IMR-90 (cell line): ENCODE measurements at regions not wholly inside any gene's neighbourhood (a gene's known extent, or its start where the extent isn't known, plus 50 kb on each side); places are given as distances from the start of the nearest gene placed in this dataset.

Source experiments
- ATAC-seq: fragments of 200-7000 bp; cut with Tn5 transposase; 2 replicates; pipeline ENCODE4 v1.9.1; 2020; ENCODE audit warnings: low read depth, mild to moderate bottlenecking, moderate library complexity
- BruUV-seq: library from RNA; stranded (reverse); fragments of 400-500 nt; replicated peaks from 2 replicates; lab custom pipeline; 2021; lab: Mats Ljungman, UMichigan
- CTCF ChIA-PET: fragments of 300-600 bp; formaldehyde crosslinking; extraction: SDS; loops from one replicate; lab custom pipeline; 2021; ENCODE audit warnings: antibody characterized with exemption; lab: Yijun Ruan, JAX
- POLR2A ChIA-PET: fragments of 300-600 bp; sonication (Branson Sonifier 250); formaldehyde crosslinking; loops from one replicate; lab custom pipeline; 2022; ENCODE audit warnings: antibody characterized with exemption; ENCODE audit not compliant: unreplicated experiment; lab: Charles Lee
- DNase-seq: peaks from one replicate; pipeline ENCODE4 v3.0.0; 2013
- H2AFZ ChIP-seq: replicated peaks from 2 replicates; pipeline ENCODE3; 2013; ENCODE audit warnings: low read length, mild to moderate bottlenecking; ENCODE audit not compliant: poor library complexity
- H2AK5ac ChIP-seq: 2 replicates; pipeline ENCODE4 v1.6.1; 2013; ENCODE audit warnings: low read depth, low read length, inconsistent platforms
- H2AK9ac ChIP-seq: replicated peaks from 2 replicates; pipeline ENCODE3; 2013; ENCODE audit warnings: mild to moderate bottlenecking, low read depth, low read length, moderate library complexity; ENCODE audit not compliant: poor library complexity
- H2BK120ac ChIP-seq: 2 replicates; pipeline ENCODE4 v1.6.1; 2013; ENCODE audit warnings: low read depth, low read length, inconsistent platforms
- H2BK15ac ChIP-seq: 3 replicates; pipeline ENCODE4 v1.6.1; 2013; ENCODE audit warnings: low read depth, low read length, inconsistent platforms
- H2BK20ac ChIP-seq: 2 replicates; pipeline ENCODE4 v1.6.1; 2013; ENCODE audit warnings: low read depth, mild to moderate bottlenecking, inconsistent platforms, low read length, moderate library complexity
- H2BK5ac ChIP-seq: 2 replicates; pipeline ENCODE4 v1.6.1; 2013; ENCODE audit warnings: mild to moderate bottlenecking, low read depth, low read length, inconsistent platforms; ENCODE audit not compliant: poor library complexity, severe bottlenecking
- H3K14ac ChIP-seq: replicated peaks from 2 replicates; pipeline ENCODE4 v1.6.1; 2013; ENCODE audit warnings: low read depth, low read length, inconsistent platforms
- H3K18ac ChIP-seq: 2 replicates; pipeline ENCODE4 v1.6.1; 2013; ENCODE audit warnings: low read depth, low read length, control low read depth
- H3K23ac ChIP-seq: 2 replicates; pipeline ENCODE4 v1.6.1; 2013; ENCODE audit warnings: low read depth, low read length, inconsistent platforms
- H3K27ac ChIP-seq: 2 replicates; pipeline ENCODE4 v1.5.1; 2013; ENCODE audit warnings: mild to moderate bottlenecking, control low read depth, low read length; ENCODE audit not compliant: insufficient read depth
- H3K27me3 ChIP-seq: 2 replicates; pipeline ENCODE4 v1.6.1; 2013; ENCODE audit warnings: low read length; ENCODE audit not compliant: control insufficient read depth, insufficient read depth
- H3K36me3 ChIP-seq: 2 replicates; pipeline ENCODE4 v1.6.1; 2013; ENCODE audit warnings: low read length, mixed read lengths; ENCODE audit not compliant: control insufficient read depth, insufficient read depth
- H3K4ac ChIP-seq: 2 replicates; pipeline ENCODE4 v1.6.1; 2013; ENCODE audit warnings: low read depth, low read length, inconsistent platforms
- H3K4me1 ChIP-seq: 2 replicates; pipeline ENCODE4 v1.6.1; 2013; ENCODE audit warnings: low read length, mixed read lengths; ENCODE audit not compliant: control insufficient read depth, insufficient read depth
- H3K4me2 ChIP-seq: 2 replicates; pipeline ENCODE4 v1.6.1; 2013; ENCODE audit warnings: low read depth, mild to moderate bottlenecking, control low read depth, low read length, moderate library complexity
- H3K4me3 ChIP-seq: 2 replicates; pipeline ENCODE4 v1.5.1; 2013; ENCODE audit warnings: low read depth, mild to moderate bottlenecking, control low read depth, low read length, moderate library complexity; ENCODE audit not compliant: insufficient read depth
- H3K56ac ChIP-seq: 2 replicates; pipeline ENCODE4 v1.6.1; 2013; ENCODE audit warnings: low read length, inconsistent platforms; ENCODE audit not compliant: insufficient read depth; ENCODE audit errors: extremely low read depth
- H3K79me1 ChIP-seq, 2 experiments: 2 replicates each; pipeline ENCODE4 v1.6.1; 2013; ENCODE audit warnings: low read length in 2 of 2, inconsistent platforms in 1 of 2, low read depth in 1 of 2
- H3K9ac ChIP-seq: 2 replicates; pipeline ENCODE4 v1.6.1; 2013; ENCODE audit warnings: low read depth, low read length, control low read depth
- H3K9me1 ChIP-seq: 2 replicates; pipeline ENCODE4 v1.6.1; 2013; ENCODE audit warnings: low read length, inconsistent platforms; ENCODE audit not compliant: insufficient read depth
- H3K9me3 ChIP-seq: 2 replicates; pipeline ENCODE4 v1.6.1; 2013; ENCODE audit warnings: low read length; ENCODE audit not compliant: control insufficient read depth, insufficient read depth
- H4K20me1 ChIP-seq: 2 replicates; pipeline ENCODE4 v1.6.1; 2013; ENCODE audit warnings: low read length, inconsistent platforms; ENCODE audit not compliant: insufficient read depth
- H4K5ac ChIP-seq: 2 replicates; pipeline ENCODE4 v1.6.1; 2013; ENCODE audit warnings: mild to moderate bottlenecking, low read depth, low read length, control low read depth
- H4K8ac ChIP-seq, 2 experiments: 2 replicates each; pipeline ENCODE4 v1.6.1; 2013; ENCODE audit warnings: low read depth in 2 of 2, low read length in 2 of 2, control low read depth in 1 of 2, inconsistent platforms in 1 of 2
- H4K91ac ChIP-seq: 2 replicates; pipeline ENCODE4 v1.6.1; 2013; ENCODE audit warnings: low read depth, low read length, inconsistent platforms; ENCODE audit not compliant: insufficient read depth
- MAFK ChIP-seq: IDR thresholded peaks from 2 replicates; pipeline ENCODE4 v1.6.1; 2012; ENCODE audit warnings: low read depth, low read length, improper control_type of control experiment
- POLR2A ChIP-seq: IDR thresholded peaks from 2 replicates; pipeline ENCODE4 v1.6.1; 2012; ENCODE audit warnings: mild to moderate bottlenecking, low read depth, low read length
- RAD21 ChIP-seq: IDR thresholded peaks from 2 replicates; pipeline ENCODE4 v1.6.1; 2012; ENCODE audit warnings: low read length, improper control_type of control experiment
- RCOR1 ChIP-seq: IDR thresholded peaks from 2 replicates; pipeline ENCODE4 v1.6.1; 2012; ENCODE audit warnings: mild to moderate bottlenecking, low read length, improper control_type of control experiment; ENCODE audit not compliant: insufficient replicate concordance
- SMC3 ChIP-seq: fragments of 150-350 bp; IDR thresholded peaks from 2 replicates; pipeline ENCODE4 v1.6.1; 2016; ENCODE audit warnings: low read depth, mild to moderate bottlenecking, antibody characterized with exemption, low read length, moderate library complexity
- WGBS, 2 experiments: methylation state at CpG; one replicate each; pipeline versions ENCODE4 v1.1.5 to v1.1.7; 2013; ENCODE audit warnings: missing lambda C conversion rate in 2 of 2; ENCODE audit not compliant: insufficient read length in 1 of 2; ENCODE audit errors: extremely low coverage in 2 of 2; 5-methylcytosine and 5-hydroxymethylcytosine counted together
- dilution Hi-C: fragments of 300-500 bp; cut with HindIII; formaldehyde crosslinking; loops from one replicate; pipeline ENCODE4 v1.14.3; 2018; ENCODE audit warnings: low sequenced_read_pairs; ENCODE audit not compliant: unreplicated experiment
- in situ Hi-C: fragments of 300-500 bp; cut with MboI; formaldehyde crosslinking; loops from 3 replicates; pipeline ENCODE4 v1.14.3; 2019; ENCODE audit warnings: low sequenced_read_pairs, inconsistent platforms, mixed read lengths
- intact Hi-C: fragments of 100-400 bp; cut with micrococcal nuclease; formaldehyde crosslinking; loops from 2 replicates; pipeline ENCODE4 v1.10.0; 2022
- TF ChIP-seq, protein P1 (sequence below): fragments of 150-350 bp; IDR thresholded peaks from 2 replicates; pipeline ENCODE4 v1.6.1; 2017; ENCODE audit warnings: mild to moderate bottlenecking, antibody characterized with exemption, low read length, low read depth
- TF ChIP-seq, protein P2 (sequence below): conservative IDR thresholded peaks from 2 replicates; pipeline ENCODE4 v1.5.1; 2012; ENCODE audit warnings: mild to moderate bottlenecking, low read depth, low read length, improper control_type of control experiment

DNA sequence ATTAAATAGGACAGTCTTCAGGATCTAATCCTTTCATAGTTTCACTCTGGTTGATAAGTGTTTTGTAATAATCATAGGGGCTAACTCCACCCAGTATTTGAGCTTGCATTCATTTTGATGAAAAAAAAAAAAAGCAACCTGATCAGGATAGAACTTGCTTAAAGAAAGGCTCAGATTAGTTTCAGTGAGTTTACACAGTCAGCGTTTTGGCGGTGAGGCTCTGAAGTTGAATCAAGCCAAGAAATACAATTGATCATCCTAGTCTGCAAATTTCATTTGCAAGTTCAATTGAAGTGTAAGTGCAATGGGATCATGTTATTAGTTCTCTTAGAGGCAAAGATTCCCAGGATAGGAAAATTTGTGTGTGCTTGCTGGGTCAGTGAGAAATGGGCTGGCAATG is 159.7 kb upstream of the ELL2 start:
- H4K5ac ChIP-seq = peak overlapping the region; percentile 35; the same call in 1 of the 2 replicates
- intact Hi-C loops (no loop called here), in situ Hi-C loops (no loop called here), dilution Hi-C loops (no loop called here)
- CTCF ChIA-PET = no interaction called here
- H2AK9ac ChIP-seq = no peak overlapping the region
- H3K9ac ChIP-seq = no peak overlapping the region
- H3K4ac ChIP-seq = no peak overlapping the region
- peak overlapping the region; percentile 25; the same call in 1 of the 3 replicates for H2BK15ac ChIP-seq
- H2BK20ac ChIP-seq = no peak overlapping the region
- H3K9me3 ChIP-seq = no peaks in the 10 kb centered on the region
- H3K27me3 ChIP-seq = no peaks in the 10 kb centered on the region
- no peak overlapping the region for H2AK5ac ChIP-seq
- H3K14ac ChIP-seq = no peak overlapping the region
- no peak overlapping the region for H3K56ac ChIP-seq
- DNase-seq (no peak), ATAC-seq (no peak)
- H2AFZ ChIP-seq = no peak overlapping the region
- WGBS, 2 experiments = no CpG with 5 or more reads among the region's 2 CpGs
- H3K4me3 ChIP-seq = no peak overlapping the region
- no peak overlapping the region for H2BK120ac ChIP-seq
- no peak overlapping the region for H3K4me2 ChIP-seq
- no peak overlapping the region for H2BK5ac ChIP-seq
- H3K36me3 ChIP-seq = no peaks in the 10 kb centered on the region
- peak overlapping the region; percentile 59; the same call in 1 of the 2 replicates for H3K18ac ChIP-seq
- POLR2A ChIA-PET = interaction anchor here (0.6 kb wide), 1 partner anchor 216 kb away, joined by 3 read pairs; no protein-coding TSS in a partner anchor
- H3K9me1 ChIP-seq = peaks cover 6% of the 10 kb centered on the region
- no peak overlapping the region for H3K27ac ChIP-seq
- no peak overlapping the region for H4K8ac ChIP-seq
- TF ChIP-seq RCOR1 = no peak
- TF ChIP-seq, protein P1, sequence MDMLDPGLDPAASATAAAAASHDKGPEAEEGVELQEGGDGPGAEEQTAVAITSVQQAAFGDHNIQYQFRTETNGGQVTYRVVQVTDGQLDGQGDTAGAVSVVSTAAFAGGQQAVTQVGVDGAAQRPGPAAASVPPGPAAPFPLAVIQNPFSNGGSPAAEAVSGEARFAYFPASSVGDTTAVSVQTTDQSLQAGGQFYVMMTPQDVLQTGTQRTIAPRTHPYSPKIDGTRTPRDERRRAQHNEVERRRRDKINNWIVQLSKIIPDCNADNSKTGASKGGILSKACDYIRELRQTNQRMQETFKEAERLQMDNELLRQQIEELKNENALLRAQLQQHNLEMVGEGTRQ = no peak
- TF ChIP-seq MAFK = peak; percentile 38; the same call in 1 of the 2 replicates
- TF ChIP-seq SMC3 = no peak
- TF ChIP-seq RAD21 = no peak
- TF ChIP-seq, protein P2, sequence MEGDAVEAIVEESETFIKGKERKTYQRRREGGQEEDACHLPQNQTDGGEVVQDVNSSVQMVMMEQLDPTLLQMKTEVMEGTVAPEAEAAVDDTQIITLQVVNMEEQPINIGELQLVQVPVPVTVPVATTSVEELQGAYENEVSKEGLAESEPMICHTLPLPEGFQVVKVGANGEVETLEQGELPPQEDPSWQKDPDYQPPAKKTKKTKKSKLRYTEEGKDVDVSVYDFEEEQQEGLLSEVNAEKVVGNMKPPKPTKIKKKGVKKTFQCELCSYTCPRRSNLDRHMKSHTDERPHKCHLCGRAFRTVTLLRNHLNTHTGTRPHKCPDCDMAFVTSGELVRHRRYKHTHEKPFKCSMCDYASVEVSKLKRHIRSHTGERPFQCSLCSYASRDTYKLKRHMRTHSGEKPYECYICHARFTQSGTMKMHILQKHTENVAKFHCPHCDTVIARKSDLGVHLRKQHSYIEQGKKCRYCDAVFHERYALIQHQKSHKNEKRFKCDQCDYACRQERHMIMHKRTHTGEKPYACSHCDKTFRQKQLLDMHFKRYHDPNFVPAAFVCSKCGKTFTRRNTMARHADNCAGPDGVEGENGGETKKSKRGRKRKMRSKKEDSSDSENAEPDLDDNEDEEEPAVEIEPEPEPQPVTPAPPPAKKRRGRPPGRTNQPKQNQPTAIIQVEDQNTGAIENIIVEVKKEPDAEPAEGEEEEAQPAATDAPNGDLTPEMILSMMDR = no peak
- TF ChIP-seq POLR2A = no peak
- peak overlapping the region; percentile 36; the same call in 1 of the 2 replicates for H4K91ac ChIP-seq
- peaks cover 0 to 8% of the 10 kb centered on the region in 2 experiments; a peak in 1 of 4 replicates for H3K79me1 ChIP-seq
- no peak overlapping the region for H3K23ac ChIP-seq
- no peaks in the 10 kb centered on the region for H4K20me1 ChIP-seq
- BruUV-seq = no TSS peak
- peaks cover 23% of the 10 kb centered on the region for H3K4me1 ChIP-seq
